Panc1 (cell line): ENCODE measurements at regions not wholly inside any gene's neighbourhood (a gene's known extent, or its start where the extent isn't known, plus 50 kb on each side); places are given as distances from the start of the nearest gene placed in this dataset.

Experiments used
- SIN3A ChIP-seq: IDR thresholded peaks from 2 replicates; pipeline ENCODE4 v1.6.1; 2012; ENCODE audit warnings: low read depth, mild to moderate bottlenecking, low read length, moderate library complexity, borderline replicate concordance; ENCODE audit not compliant: insufficient read depth
- TCF7L2 ChIP-seq: IDR thresholded peaks from 2 replicates; pipeline ENCODE4 v1.6.1; 2011; ENCODE audit warnings: mild to moderate bottlenecking, low read depth, low read length, inconsistent platforms
- TF ChIP-seq, protein P1 (sequence below): fragments of 450-650 bp; IDR thresholded peaks from 2 replicates; pipeline ENCODE4 v1.5.1; 2017; ENCODE audit warnings: mild to moderate bottlenecking

DNA sequence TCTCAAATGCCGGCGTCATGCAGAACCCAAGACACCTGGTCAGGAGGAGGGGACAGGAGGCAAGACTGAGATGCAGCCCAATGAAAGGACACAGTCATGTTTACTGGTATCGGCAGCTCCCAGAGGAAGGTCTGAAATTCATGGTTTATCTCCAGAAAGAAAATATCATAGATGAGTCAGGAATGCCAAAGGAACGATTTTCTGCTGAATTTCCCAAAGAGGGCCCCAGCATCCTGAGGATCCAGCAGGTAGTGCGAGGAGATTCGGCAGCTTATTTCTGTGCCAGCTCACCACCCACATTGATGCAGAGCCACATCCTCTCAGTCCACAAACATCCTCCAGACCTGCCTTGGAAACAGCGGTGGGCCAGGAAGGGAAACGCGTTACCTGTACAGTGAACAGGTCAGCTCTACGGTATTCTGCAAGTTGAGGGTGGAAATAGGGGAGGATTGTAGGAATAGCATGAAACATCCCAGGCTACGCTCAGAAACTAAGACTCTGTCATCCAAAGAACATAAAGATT, 133.1 kb upstream of the PRSS1 start:
- TF ChIP-seq, protein P1, sequence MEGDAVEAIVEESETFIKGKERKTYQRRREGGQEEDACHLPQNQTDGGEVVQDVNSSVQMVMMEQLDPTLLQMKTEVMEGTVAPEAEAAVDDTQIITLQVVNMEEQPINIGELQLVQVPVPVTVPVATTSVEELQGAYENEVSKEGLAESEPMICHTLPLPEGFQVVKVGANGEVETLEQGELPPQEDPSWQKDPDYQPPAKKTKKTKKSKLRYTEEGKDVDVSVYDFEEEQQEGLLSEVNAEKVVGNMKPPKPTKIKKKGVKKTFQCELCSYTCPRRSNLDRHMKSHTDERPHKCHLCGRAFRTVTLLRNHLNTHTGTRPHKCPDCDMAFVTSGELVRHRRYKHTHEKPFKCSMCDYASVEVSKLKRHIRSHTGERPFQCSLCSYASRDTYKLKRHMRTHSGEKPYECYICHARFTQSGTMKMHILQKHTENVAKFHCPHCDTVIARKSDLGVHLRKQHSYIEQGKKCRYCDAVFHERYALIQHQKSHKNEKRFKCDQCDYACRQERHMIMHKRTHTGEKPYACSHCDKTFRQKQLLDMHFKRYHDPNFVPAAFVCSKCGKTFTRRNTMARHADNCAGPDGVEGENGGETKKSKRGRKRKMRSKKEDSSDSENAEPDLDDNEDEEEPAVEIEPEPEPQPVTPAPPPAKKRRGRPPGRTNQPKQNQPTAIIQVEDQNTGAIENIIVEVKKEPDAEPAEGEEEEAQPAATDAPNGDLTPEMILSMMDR = no peak
- TF ChIP-seq SIN3A (no peak), TCF7L2 (no peak)
